MM.1S (cell line): ENCODE measurements at regions not wholly inside any gene's neighbourhood (a gene's known extent, or its start where the extent isn't known, plus 50 kb on each side); places are given as distances from the start of the nearest gene placed in this dataset.

Experiments used
- DNase-seq: peaks from one replicate; pipeline ENCODE4 v3.0.0-alpha.2; 2015
- H2AFZ ChIP-seq: fragments of 300-600 bp; sonication (generic); 2 replicates; pipeline ENCODE4 v1.6.0; 2016; ENCODE audit warnings: antibody characterized with exemption, low read length
- H3F3A ChIP-seq: fragments of 300-600 bp; sonication (generic); 2 replicates; pipeline ENCODE4 v1.6.1; 2016; ENCODE audit warnings: mild to moderate bottlenecking, antibody characterized with exemption, low read length, moderate library complexity, mixed read lengths; ENCODE audit not compliant: insufficient read depth
- H3K27ac ChIP-seq: fragments of 300-600 bp; sonication (generic); 2 replicates; pipeline ENCODE4 v1.5.1; 2016; ENCODE audit warnings: mild to moderate bottlenecking, low read length
- H3K27me3 ChIP-seq: fragments of 300-600 bp; sonication (generic); replicated peaks from 2 replicates; pipeline ENCODE4 v1.6.0; 2016; ENCODE audit warnings: low read length; ENCODE audit not compliant: insufficient read depth
- H3K36me3 ChIP-seq: fragments of 300-600 bp; sonication (generic); replicated peaks from 2 replicates; pipeline ENCODE4 v1.6.1; 2016; ENCODE audit warnings: mild to moderate bottlenecking, low read length, mixed read lengths; ENCODE audit not compliant: insufficient read depth
- H3K4me1 ChIP-seq: fragments of 300-600 bp; sonication (generic); 2 replicates; pipeline ENCODE4 v1.6.1; 2016; ENCODE audit warnings: low read length, mixed read lengths
- H3K4me2 ChIP-seq: fragments of 300-600 bp; sonication (generic); 2 replicates; pipeline ENCODE4 v1.6.0; 2016; ENCODE audit warnings: low read depth, low read length
- H3K4me3 ChIP-seq: fragments of 300-600 bp; sonication (generic); 2 replicates; pipeline ENCODE4 v1.5.1; 2016; ENCODE audit warnings: low read length, mixed read lengths
- H3K79me2 ChIP-seq: fragments of 300-600 bp; sonication (generic); 2 replicates; pipeline ENCODE4 v1.6.1; 2016; ENCODE audit warnings: mixed run types, low read length, mixed read lengths
- H3K9ac ChIP-seq: fragments of 300-600 bp; sonication (generic); 2 replicates; pipeline ENCODE4 v1.6.1; 2016; ENCODE audit warnings: low read length, mixed read lengths
- H3K9me2 ChIP-seq: fragments of 300-600 bp; sonication (generic); replicated peaks from 2 replicates; pipeline ENCODE4 v1.6.1; 2016; ENCODE audit warnings: mild to moderate bottlenecking, low read length, mixed read lengths; ENCODE audit not compliant: insufficient read depth
- H3K9me3 ChIP-seq: fragments of 300-600 bp; sonication (generic); replicated peaks from 2 replicates; pipeline ENCODE4 v1.6.1; 2016; ENCODE audit warnings: mild to moderate bottlenecking, low read length, mixed read lengths; ENCODE audit not compliant: insufficient read depth
- H4K20me1 ChIP-seq: fragments of 300-600 bp; sonication (generic); 2 replicates; pipeline ENCODE4 v1.6.1; 2016; ENCODE audit warnings: mild to moderate bottlenecking, low read length, moderate library complexity, mixed read lengths; ENCODE audit not compliant: insufficient read depth
- EZH2 ChIP-seq: fragments of 300-600 bp; sonication (generic); optimal IDR thresholded peaks from 2 replicates; pipeline ENCODE3; 2017; ENCODE audit warnings: low read depth, mild to moderate bottlenecking, antibody characterized with exemption, low read length, mixed read lengths
- EZH2phosphoT487 ChIP-seq: fragments of 300-600 bp; sonication (generic); IDR thresholded peaks from 2 replicates; pipeline ENCODE4 v1.6.1; 2018; ENCODE audit warnings: antibody characterized with exemption, low read length
- TF ChIP-seq, protein P1 (sequence below): fragments of 300-600 bp; sonication (generic); IDR thresholded peaks from 2 replicates; pipeline ENCODE4 v1.5.1; 2016; ENCODE audit warnings: antibody characterized with exemption, low read length, mixed read lengths

DNA sequence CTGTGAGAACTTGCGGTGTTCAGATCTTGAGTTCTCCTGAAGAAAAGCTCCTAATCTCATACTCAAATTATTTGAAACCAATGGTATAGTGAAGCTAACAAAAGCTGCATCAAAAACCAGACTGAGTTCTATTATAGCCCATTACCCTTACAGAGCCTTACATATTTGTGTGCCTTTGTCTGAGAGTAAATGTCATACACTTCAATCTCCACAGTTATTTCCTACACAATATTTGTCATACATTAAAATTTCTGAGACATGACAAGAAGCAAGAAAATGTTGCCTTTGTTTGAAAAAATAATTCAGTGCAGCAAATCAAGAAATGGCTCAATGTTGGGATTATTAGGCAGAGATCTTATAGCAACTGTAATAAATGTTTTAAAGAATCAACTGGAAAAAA is 776.1 kb upstream of the MBL2 start:
- DNase-seq = no peak
- TF ChIP-seq EZH2 = no peak
- no peak for TF ChIP-seq EZH2phosphoT487
- TF ChIP-seq, protein P1, sequence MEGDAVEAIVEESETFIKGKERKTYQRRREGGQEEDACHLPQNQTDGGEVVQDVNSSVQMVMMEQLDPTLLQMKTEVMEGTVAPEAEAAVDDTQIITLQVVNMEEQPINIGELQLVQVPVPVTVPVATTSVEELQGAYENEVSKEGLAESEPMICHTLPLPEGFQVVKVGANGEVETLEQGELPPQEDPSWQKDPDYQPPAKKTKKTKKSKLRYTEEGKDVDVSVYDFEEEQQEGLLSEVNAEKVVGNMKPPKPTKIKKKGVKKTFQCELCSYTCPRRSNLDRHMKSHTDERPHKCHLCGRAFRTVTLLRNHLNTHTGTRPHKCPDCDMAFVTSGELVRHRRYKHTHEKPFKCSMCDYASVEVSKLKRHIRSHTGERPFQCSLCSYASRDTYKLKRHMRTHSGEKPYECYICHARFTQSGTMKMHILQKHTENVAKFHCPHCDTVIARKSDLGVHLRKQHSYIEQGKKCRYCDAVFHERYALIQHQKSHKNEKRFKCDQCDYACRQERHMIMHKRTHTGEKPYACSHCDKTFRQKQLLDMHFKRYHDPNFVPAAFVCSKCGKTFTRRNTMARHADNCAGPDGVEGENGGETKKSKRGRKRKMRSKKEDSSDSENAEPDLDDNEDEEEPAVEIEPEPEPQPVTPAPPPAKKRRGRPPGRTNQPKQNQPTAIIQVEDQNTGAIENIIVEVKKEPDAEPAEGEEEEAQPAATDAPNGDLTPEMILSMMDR = no peak
- H3K4me2 ChIP-seq = no peak overlapping the region
- no peaks in the 10 kb centered on the region for H3F3A ChIP-seq
- H3K79me2 ChIP-seq = no peaks in the 10 kb centered on the region
- no peaks in the 10 kb centered on the region for H3K4me1 ChIP-seq
- H2AFZ ChIP-seq = no peak overlapping the region
- no peaks in the 10 kb centered on the region for H4K20me1 ChIP-seq
- H3K9me2 ChIP-seq = no peaks in the 10 kb centered on the region
- no peak overlapping the region for H3K9ac ChIP-seq
- no peak overlapping the region for H3K27ac ChIP-seq
- no peaks in the 10 kb centered on the region for H3K36me3 ChIP-seq
- no peak overlapping the region for H3K4me3 ChIP-seq
- H3K9me3 ChIP-seq = no peaks in the 10 kb centered on the region
- H3K27me3 ChIP-seq = no peaks in the 10 kb centered on the region

DNA sequence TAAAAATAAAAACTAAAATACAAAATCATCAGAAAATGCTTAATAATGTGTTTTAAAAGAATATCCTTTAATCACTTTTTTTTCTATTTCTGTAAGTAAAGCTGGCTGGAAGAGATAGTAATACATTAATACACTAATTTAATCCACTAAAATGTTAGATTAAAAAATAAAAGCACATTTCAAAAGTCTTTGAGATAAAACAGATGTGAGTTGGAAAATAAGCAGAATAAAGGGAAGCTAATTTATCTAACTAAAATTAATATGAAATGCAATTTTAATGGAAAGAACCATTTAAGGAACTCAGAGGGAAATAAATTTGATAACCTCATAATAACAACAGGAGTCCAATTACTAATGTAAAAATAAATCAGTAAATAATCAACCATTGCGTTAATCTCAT is 774.8 kb upstream of the MBL2 start:
- H3K9ac ChIP-seq = no peak overlapping the region
- DNase-seq = no peak
- H4K20me1 ChIP-seq = no peaks in the 10 kb centered on the region
- H3K4me2 ChIP-seq = no peak overlapping the region
- no peaks in the 10 kb centered on the region for H3F3A ChIP-seq
- H2AFZ ChIP-seq = no peak overlapping the region
- no peaks in the 10 kb centered on the region for H3K27me3 ChIP-seq
- TF ChIP-seq, protein P1 = no peak
- TF ChIP-seq EZH2phosphoT487 = no peak
- TF ChIP-seq EZH2 = no peak
- H3K4me1 ChIP-seq = no peaks in the 10 kb centered on the region
- H3K27ac ChIP-seq = no peak overlapping the region
- no peaks in the 10 kb centered on the region for H3K79me2 ChIP-seq
- no peaks in the 10 kb centered on the region for H3K36me3 ChIP-seq
- no peaks in the 10 kb centered on the region for H3K9me3 ChIP-seq
- H3K4me3 ChIP-seq = no peak overlapping the region
- H3K9me2 ChIP-seq = no peaks in the 10 kb centered on the region

DNA sequence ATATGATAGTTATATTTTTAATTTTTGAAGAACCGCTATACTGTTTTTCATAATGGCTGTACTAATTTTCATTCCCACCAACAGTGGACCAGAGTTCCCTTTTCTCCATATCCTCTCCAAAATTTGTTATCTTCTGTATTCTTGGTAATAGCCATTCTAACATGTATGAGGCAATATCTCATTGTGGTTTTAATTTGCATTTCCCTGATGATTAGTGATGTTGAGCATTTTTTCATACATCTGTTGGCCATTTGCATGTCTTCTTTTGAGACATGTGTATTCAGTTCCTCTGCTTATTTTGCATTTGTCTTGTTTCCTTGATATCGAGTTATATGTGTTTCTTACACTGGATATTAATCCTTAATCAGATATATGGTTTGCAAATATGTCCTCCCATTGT is 770.8 kb upstream of the MBL2 start:
- Histone ChIP-seq H3K9ac (no peak overlapping the region), H4K20me1 (no peaks in the 10 kb centered on the region), H3K79me2 (no peaks in the 10 kb centered on the region), H3K27ac (no peak overlapping the region), H3K9me2 (no peaks in the 10 kb centered on the region), H3K27me3 (no peaks in the 10 kb centered on the region), H2AFZ (no peak overlapping the region), H3F3A (no peaks in the 10 kb centered on the region), H3K9me3 (no peaks in the 10 kb centered on the region), H3K4me1 (no peaks in the 10 kb centered on the region), H3K36me3 (no peaks in the 10 kb centered on the region), H3K4me3 (no peak overlapping the region), H3K4me2 (no peak overlapping the region)
- DNase-seq = no peak
- no peak for TF ChIP-seq EZH2phosphoT487
- TF ChIP-seq, protein P1 = no peak
- no peak for TF ChIP-seq EZH2
